Loucy (cell line): ENCODE measurements at regions not wholly inside any gene's neighbourhood (a gene's known extent, or its start where the extent isn't known, plus 50 kb on each side); places are given as distances from the start of the nearest gene placed in this dataset.

Experiments used
- H2AFZ ChIP-seq: fragments of 200-600 bp; sonication (generic); 2 replicates; pipeline ENCODE4 v1.6.0; 2016; ENCODE audit warnings: antibody characterized with exemption, mild to moderate bottlenecking, low read length, moderate library complexity
- H3F3A ChIP-seq: fragments of 200-600 bp; 2 replicates; pipeline ENCODE4 v1.6.0; 2016; ENCODE audit warnings: antibody characterized with exemption, low read depth, mild to moderate bottlenecking
- H3K27me3 ChIP-seq: fragments of 200-600 bp; sonication (generic); 2 replicates; pipeline ENCODE4 v1.6.1; 2014; ENCODE audit warnings: low read length, mild to moderate bottlenecking; ENCODE audit not compliant: insufficient read depth, poor library complexity, severe bottlenecking
- H3K36me3 ChIP-seq: fragments of 200-600 bp; sonication (generic); 2 replicates; pipeline ENCODE4 v1.6.1; 2016; ENCODE audit warnings: low read length; ENCODE audit not compliant: insufficient read depth
- H3K4me1 ChIP-seq: fragments of 200-600 bp; sonication (generic); 2 replicates; pipeline ENCODE4 v1.5.1; 2014; ENCODE audit warnings: low read length, mild to moderate bottlenecking; ENCODE audit not compliant: insufficient read depth, poor library complexity, severe bottlenecking
- H3K4me2 ChIP-seq: fragments of 200-600 bp; sonication (generic); 2 replicates; pipeline ENCODE4 v1.6.0; 2014; ENCODE audit warnings: antibody characterized with exemption, low read length, low read depth, mild to moderate bottlenecking; ENCODE audit not compliant: poor library complexity, severe bottlenecking
- H3K4me3 ChIP-seq: fragments of 200-600 bp; sonication (generic); 2 replicates; pipeline ENCODE4 v1.5.1; 2014; ENCODE audit warnings: low read length, mild to moderate bottlenecking, mixed read lengths; ENCODE audit not compliant: poor library complexity, severe bottlenecking
- H3K79me2 ChIP-seq: fragments of 200-600 bp; sonication (generic); 2 replicates; pipeline ENCODE4 v1.6.1; 2014; ENCODE audit warnings: low read length; ENCODE audit not compliant: insufficient read depth
- H3K9ac ChIP-seq: fragments of 200-600 bp; sonication (generic); 2 replicates; pipeline ENCODE4 v1.6.0; 2014; ENCODE audit warnings: mild to moderate bottlenecking, low read depth, low read length, moderate library complexity; ENCODE audit not compliant: poor library complexity, severe bottlenecking
- H3K9me2 ChIP-seq: fragments of 200-600 bp; sonication (generic); replicated peaks from 2 replicates; pipeline ENCODE4 v1.6.1; 2016; ENCODE audit warnings: low read depth, low read length, mixed read lengths
- H3K9me3 ChIP-seq: fragments of 200-600 bp; sonication (generic); 2 replicates; pipeline ENCODE4 v1.6.1; 2014; ENCODE audit warnings: mild to moderate bottlenecking, antibody characterized with exemption, low read length, low read depth; ENCODE audit not compliant: insufficient read depth
- H4K20me1 ChIP-seq: fragments of 200-600 bp; sonication (generic); 2 replicates; pipeline ENCODE4 v1.6.0; 2014; ENCODE audit warnings: antibody characterized with exemption, low read length, mild to moderate bottlenecking; ENCODE audit not compliant: insufficient read depth, poor library complexity, severe bottlenecking
- EZH2phosphoT487 ChIP-seq: fragments of 200-600 bp; IDR thresholded peaks from 2 replicates; pipeline ENCODE4 v1.6.1; 2018; ENCODE audit warnings: antibody characterized with exemption, mild to moderate bottlenecking, moderate library complexity, borderline replicate concordance
- TF ChIP-seq, protein P1 (sequence below): fragments of 200-600 bp; sonication (generic); conservative IDR thresholded peaks from 2 replicates; pipeline ENCODE4 v1.5.1; 2014; ENCODE audit warnings: mild to moderate bottlenecking, antibody characterized with exemption, low read length

DNA sequence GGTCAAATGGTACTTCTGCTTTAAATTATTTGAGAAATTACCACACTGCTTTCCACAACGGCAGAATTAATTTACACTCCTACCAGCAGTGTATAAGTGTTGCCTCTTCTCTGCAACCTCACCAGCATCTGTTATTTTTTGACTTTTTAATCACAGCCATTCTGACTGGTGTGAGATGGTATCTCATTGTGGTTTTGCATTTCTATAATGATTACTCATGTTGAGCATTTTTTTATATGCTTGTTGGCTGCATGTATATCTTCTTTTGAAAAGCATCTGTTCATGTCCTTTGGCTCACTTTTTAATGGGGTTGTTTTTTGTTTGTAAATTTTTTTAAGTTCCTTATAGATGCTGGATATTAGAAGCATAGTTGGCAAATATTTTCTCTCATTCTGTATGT lies 446.7 kb downstream of the PMP22 start:
- H3K4me1 ChIP-seq: no peaks in the 10 kb centered on the region
- no peaks in the 10 kb centered on the region for H3K36me3 ChIP-seq
- H4K20me1 ChIP-seq: no peaks in the 10 kb centered on the region
- no peaks in the 10 kb centered on the region for H3K27me3 ChIP-seq
- H3K4me3 ChIP-seq: no peak overlapping the region
- no peak overlapping the region for H3K4me2 ChIP-seq
- H3K9me3 ChIP-seq: no peaks in the 10 kb centered on the region
- no peak overlapping the region for H3K9ac ChIP-seq
- H3K9me2 ChIP-seq: no peaks in the 10 kb centered on the region
- TF ChIP-seq, protein P1, sequence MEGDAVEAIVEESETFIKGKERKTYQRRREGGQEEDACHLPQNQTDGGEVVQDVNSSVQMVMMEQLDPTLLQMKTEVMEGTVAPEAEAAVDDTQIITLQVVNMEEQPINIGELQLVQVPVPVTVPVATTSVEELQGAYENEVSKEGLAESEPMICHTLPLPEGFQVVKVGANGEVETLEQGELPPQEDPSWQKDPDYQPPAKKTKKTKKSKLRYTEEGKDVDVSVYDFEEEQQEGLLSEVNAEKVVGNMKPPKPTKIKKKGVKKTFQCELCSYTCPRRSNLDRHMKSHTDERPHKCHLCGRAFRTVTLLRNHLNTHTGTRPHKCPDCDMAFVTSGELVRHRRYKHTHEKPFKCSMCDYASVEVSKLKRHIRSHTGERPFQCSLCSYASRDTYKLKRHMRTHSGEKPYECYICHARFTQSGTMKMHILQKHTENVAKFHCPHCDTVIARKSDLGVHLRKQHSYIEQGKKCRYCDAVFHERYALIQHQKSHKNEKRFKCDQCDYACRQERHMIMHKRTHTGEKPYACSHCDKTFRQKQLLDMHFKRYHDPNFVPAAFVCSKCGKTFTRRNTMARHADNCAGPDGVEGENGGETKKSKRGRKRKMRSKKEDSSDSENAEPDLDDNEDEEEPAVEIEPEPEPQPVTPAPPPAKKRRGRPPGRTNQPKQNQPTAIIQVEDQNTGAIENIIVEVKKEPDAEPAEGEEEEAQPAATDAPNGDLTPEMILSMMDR: no peak
- no peak for TF ChIP-seq EZH2phosphoT487
- no peak overlapping the region for H2AFZ ChIP-seq
- H3F3A ChIP-seq: no peaks in the 10 kb centered on the region
- H3K79me2 ChIP-seq: no peaks in the 10 kb centered on the region

DNA sequence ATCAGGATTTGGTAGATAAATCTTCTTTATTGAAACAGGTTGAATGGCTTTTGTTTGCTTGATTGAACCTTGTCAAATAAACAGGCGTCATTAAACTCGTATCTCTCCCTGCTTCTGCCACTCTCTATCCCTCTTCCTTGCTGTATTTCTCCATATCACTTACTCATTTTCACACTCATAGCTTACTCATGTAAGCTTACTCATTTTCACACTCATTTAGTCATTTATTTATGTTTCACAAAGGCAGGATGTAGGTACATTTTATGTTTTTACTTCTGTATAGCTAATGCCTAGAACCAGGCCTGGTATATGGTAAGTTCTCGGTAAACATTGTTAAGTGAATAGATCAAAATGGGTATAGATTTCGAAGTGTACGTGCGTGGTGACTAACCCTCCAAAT lies 450.0 kb downstream of the PMP22 start:
- Histone ChIP-seq H3K4me2 (no peak overlapping the region), H3K4me1 (no peaks in the 10 kb centered on the region), H3K9me2 (no peaks in the 10 kb centered on the region), H3K9ac (no peak overlapping the region), H3K4me3 (no peak overlapping the region), H3K36me3 (no peaks in the 10 kb centered on the region), H3K27me3 (no peaks in the 10 kb centered on the region), H4K20me1 (no peaks in the 10 kb centered on the region), H3K9me3 (no peaks in the 10 kb centered on the region), H3K79me2 (no peaks in the 10 kb centered on the region), H2AFZ (no peak overlapping the region), H3F3A (no peaks in the 10 kb centered on the region)
- TF ChIP-seq, protein P1: no peak
- TF ChIP-seq EZH2phosphoT487: no peak

DNA sequence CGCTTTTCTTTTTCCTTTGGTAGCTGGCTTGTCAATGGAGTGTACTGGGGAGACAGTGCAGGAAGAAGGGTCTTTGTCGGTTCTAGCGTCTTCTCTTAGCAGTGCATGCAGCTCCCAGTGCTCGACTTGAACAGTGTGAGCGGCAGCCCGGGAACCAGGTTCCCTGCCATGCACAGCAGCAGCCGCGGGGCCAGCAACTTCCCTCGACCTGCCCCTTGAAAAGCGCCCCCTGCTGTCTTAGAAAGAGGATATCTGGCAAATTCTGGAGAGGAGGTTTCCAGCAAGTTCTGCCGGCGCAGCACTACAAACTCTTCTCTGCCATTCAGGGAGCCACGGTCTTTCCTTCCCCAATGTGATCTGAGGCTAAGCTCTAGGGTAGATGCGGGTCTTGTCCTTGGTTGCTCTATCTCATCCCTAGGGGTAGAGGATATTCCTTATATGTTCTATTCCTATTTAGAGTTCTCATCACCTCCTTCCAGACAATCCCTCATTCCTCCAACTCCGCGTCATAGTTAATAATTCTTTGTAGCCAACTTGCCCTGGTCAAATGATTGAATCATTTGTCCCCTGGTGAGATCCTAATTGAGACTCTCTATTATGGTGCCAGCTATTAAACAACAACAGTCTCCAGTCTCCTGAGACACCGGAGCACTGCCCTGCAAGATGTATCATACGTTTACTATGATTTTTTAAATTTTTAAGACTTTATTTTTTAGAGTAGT lies 451.3 kb downstream of the PMP22 start:
- H3K36me3 ChIP-seq: no peaks in the 10 kb centered on the region
- TF ChIP-seq, protein P1: peak; percentile 22; the same call in 1 of the 2 replicates
- no peak for TF ChIP-seq EZH2phosphoT487
- H3K4me3 ChIP-seq: no peak overlapping the region
- no peak overlapping the region for H2AFZ ChIP-seq
- H3K9ac ChIP-seq: no peak overlapping the region
- H3K4me2 ChIP-seq: no peak overlapping the region
- H4K20me1 ChIP-seq: no peaks in the 10 kb centered on the region
- no peaks in the 10 kb centered on the region for H3K9me2 ChIP-seq
- no peaks in the 10 kb centered on the region for H3K9me3 ChIP-seq
- no peaks in the 10 kb centered on the region for H3K27me3 ChIP-seq
- no peaks in the 10 kb centered on the region for H3K4me1 ChIP-seq
- no peaks in the 10 kb centered on the region for H3F3A ChIP-seq
- no peaks in the 10 kb centered on the region for H3K79me2 ChIP-seq
